Left cardiac atrium (tissue), 4 donors: ENCODE measurements at regions not wholly inside any gene's neighbourhood (a gene's known extent, or its start where the extent isn't known, plus 50 kb on each side); places are given as distances from the start of the nearest gene placed in this dataset.
"Not testable (repeated sequence)": the region's sequence is repeated elsewhere in the genome, so short reads cannot be mapped to it uniquely, and the experiment has no call there.

Experiments
- ATAC-seq, 2 donors: fragments of 200-7000 bp; cut with Tn5 transposase; one replicate each; pipeline ENCODE4 v1.9.1; 2020; ENCODE audit warnings: mild to moderate bottlenecking in 2 of 2, moderate library complexity in 2 of 2
- DNase-seq: peaks from one replicate; pipeline ENCODE4 v3.0.0-alpha.2; 2020
- intact Hi-C, 2 donors: fragments of 100-400 bp; cut with DNase I; formaldehyde crosslinking; loops; one replicate each; pipeline versions ENCODE4 v1.14.1 to v1.15.1; 2022 to 2023
- donor health status: DM: no; HTN: yes; CAD: no.
- donor health status: DM: no; HTN: yes; CAD: no; lungs with severe emphysema.
- donor health status: DM: yes; HTN: yes; CAD: no.
- donor health status: Dilated cardiomyopathy.

DNA sequence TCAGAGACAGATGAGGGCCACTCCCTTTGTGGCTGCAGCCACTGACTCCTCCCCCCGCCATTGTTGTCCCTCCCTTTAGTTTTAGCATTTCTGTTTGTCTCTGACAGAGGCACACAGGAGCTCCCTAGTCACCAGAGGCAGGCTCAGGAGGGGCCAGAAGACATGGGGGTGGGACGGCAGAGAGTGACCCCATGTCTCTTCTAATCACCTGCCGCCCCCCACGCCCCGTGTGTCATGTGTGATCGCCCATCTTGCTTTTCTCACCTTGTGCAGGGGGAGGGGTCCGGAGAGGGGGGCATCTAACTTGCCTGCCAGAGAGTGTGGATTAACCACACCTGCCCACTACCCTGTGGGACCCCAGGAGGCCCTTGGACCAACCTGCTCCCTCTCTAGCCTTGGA, 246.7 kb upstream of the TP53TG3C start:
- DNase-seq, intact Hi-C loops, ATAC-seq: not testable (repeated sequence)

DNA sequence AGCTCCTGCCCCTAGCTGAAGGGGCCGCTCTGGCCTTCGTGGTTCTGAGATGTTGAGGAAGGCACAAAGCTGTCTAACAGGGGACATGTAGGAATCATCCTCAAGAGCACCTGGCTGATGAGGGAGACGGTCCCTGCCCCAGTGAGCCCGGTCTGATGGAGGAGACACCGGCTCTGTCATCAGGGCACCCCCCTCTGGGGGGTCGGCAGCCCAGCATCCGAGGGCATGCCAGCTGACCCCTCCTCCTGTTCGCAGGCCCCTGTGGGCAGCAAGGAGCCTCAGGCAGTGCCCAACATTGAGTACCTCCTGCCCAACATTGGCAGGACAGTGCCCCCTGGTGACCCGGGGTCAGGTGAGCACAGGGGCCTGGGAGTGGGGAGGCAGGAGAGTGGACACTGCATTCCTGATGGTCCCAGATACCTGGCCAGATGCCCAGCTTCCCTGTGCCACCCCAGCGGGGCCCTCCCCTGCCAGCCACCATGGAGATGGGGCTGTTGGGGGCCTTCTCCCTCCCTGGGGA, 247.9 kb upstream of the TP53TG3C start:
- DNase-seq, intact Hi-C loops, ATAC-seq: not testable (repeated sequence)

DNA sequence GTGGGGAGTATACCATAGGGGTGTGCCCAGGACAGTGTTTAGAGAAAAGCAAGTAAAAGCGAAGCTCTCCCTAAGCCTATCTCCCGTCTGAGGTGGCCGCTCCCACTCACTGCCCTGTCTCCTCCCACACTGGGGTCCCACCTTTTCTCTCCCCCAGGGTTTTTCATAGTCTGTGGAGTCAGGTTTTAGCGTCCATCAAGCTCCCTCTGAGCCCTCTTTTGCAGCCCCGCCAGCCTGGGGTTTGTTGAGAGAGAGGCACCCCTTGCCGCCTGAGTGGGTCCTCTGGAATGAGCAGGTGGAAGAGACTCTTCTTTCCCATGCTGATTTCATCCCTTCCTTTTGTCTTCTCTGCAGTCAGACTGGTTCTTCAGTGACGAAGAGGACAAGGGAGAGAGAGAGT, 248.7 kb upstream of the TP53TG3C start:
- ATAC-seq, DNase-seq, intact Hi-C loops: not testable (repeated sequence)

DNA sequence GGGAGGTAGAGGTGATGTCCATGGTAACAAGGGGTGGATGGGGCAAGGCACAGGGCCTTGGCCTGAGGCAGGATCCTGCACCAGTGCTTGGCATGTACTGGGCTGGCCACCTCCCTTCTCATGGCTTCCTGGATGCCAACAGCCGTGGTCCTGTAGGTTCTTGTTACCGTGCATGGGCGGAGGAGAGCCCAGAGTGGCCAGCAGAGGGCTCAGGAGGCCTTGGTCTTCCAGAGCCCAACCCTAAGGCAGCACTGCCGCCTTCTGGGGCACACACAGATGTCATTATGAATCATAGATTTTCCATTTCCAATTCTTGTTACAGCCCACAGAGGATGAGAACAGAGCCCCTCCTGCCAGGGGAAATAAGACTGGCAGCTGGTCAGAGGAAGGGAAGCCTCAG, 254.2 kb upstream of the TP53TG3C start:
- ATAC-seq, DNase-seq, intact Hi-C loops: not testable (repeated sequence)

DNA sequence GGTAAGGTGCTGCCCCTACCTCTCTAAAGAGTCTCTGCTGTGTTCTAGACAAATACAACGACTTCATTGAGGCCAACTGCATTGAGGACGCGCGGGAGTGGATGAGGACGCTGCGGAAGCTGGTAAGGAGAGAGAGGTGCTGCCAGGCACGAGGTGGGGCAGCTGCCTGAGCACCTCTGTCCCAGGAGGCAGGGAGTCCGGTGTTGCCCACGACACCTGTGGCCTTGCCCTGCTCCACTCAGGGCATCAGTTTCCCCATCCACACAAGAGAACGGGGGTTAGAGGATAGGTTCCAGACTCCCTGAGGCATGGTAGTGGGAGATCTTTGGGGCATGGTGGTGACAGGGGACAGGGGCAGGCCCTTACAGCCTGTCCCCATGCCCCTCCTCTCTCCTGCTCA, 256.1 kb upstream of the TP53TG3C start:
- ATAC-seq, intact Hi-C loops, DNase-seq: not testable (repeated sequence)

DNA sequence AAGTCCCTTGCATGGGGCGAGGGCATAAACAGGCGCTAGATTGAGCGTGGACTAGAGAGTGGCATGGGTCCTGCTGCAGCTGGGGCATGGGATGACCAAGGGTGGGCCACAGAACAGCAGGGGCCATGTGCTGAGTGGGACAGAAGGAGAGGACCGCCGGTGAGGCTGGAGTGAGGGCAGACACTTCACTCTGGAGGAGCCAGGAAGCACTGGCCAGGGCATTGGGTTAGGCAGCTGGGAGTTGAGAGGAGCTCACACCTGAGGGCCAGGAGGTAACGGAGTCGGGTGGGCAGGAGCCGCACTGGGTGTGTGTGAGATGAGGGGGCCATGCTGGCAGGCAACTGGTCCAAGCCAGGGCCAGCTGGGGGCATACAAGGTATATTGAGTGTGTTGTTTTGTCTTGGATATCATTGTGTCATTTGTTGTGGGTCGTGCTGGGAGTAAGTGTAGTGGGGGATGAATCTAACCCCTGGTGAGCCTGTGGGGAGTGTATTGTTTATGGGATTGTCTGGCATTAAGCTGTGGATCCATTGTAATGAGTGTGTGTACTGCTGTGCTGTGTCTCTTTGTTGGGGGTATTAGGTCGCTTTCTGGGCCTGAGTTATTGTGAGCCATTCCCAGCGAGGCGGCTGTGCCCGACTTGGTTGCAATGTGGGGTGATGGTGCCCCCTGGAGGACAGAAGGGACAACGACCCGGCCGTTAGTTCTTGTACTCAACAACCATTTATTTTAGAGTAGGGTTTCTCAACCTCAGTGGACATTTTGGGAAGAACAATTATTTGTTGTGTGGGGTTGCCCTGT, 256.5 kb upstream of the TP53TG3 start:
- not testable (repeated sequence) for DNase-seq

DNA sequence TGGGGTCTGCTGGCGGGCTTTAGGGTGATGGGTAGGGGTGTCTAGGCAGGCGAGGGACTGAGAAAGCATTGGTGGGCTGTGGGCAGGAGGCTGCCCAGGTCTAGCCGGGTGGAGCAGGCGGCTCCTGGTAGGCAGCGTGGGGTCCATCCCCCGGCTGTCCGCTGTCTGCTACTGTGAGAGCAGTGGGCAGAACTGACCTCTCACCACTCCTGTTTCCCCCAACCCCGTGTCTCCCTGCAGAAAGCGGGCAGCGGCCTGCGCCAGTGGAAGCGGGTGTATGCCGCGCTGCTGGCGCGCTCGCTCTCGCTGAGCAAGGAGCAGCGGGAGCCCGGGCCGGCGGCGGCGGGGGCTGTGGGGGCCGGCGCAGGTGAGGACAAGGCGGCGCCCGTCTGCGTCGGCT, 249.2 kb upstream of the TP53TG3 start:
- intact Hi-C loops, ATAC-seq, DNase-seq: not testable (repeated sequence)

More for the DNA sequence above, 256.5 kb upstream of the TP53TG3 start:
- intact Hi-C loops, result not testable (repeated sequence)
- peak in 1 of 2 donors; percentile 38 for ATAC-seq

DNA sequence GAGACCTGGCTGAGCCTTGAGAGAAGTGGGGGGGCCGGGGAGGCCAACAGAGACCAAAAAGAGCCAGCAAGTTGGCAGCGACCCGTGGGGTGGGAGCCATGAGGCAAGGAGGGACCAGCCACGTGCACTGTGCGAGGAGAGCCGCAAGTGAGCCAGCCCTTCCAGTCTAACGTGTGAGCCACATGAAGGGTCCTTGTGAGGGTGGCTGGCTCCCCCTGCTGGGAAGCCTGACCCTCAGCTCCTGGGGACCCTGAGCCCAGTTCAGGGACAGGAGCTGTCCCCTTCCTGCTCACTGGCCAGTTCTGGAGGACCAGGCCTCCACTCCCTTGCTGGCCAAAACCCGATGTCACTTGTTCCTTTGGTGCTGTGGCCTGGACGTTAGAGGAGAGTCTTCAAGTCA, 246.6 kb upstream of the TP53TG3 start:
- ATAC-seq, DNase-seq: not testable (repeated sequence)

DNA sequence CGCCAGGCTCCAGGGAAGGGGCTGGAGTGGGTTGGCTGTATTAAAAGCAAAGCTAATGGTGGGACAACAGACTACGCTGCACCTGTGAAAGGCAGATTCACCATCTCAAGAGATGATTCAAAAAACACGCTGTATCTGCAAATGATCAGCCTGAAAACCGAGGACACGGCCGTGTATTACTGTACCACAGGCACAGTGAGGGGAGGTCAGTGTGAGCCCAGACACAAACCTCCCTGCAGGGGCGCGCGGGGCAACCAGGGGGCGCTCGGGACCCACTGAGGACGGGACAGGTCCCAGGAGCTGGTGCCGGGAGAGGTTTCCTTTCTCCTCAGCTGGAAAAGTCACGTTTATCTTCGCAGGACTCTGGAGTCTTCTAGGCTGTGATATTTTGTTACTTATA, 239.4 kb upstream of the TP53TG3 start:
- ATAC-seq, DNase-seq, intact Hi-C loops: not testable (repeated sequence)

More for the DNA sequence above, 246.6 kb upstream of the TP53TG3 start:
- intact Hi-C loops, result not testable (repeated sequence)

DNA sequence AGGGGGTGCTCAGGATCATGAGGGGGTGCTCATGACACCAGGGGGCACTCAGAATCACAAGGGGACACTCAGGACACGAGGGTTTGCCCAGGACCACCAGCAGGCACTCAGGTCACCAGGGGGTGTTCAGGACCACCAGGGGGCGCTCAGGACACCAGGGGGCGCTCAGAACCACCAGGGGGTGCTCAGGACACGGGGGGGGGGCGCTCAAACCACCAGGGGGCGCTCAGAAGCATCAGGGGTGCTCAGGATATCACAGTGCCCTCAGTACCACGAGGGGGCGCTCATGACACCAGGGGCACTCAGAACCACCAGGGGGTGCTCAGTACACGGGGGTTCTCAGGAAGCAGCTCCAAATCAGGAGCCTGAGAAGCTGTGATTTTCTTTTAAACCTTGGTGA, 221.8 kb upstream of the TP53TG3 start:
- ATAC-seq, DNase-seq, intact Hi-C loops: not testable (repeated sequence)

DNA sequence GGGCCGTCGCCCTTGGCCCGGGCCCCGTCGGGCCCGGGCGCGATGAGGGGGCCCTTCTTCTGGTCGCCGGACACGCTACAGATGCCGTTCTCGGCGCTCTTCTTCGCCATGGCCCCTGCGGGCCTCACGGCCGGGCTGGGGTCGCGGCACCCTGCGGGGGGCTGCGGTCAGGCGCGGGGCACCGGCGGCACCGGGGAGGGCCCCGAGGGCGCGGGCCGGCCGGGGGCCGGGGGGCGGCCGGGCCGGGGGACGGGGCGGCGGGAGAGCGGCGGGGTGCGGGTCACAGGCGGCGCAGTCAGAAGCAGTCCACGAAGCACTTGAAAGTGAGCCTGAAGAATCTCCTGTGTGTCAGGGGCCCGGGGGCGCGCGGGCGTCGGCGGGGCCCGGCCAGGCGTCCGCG, 209.4 kb upstream of the TP53TG3 start:
- ATAC-seq, intact Hi-C loops, DNase-seq: not testable (repeated sequence)

DNA sequence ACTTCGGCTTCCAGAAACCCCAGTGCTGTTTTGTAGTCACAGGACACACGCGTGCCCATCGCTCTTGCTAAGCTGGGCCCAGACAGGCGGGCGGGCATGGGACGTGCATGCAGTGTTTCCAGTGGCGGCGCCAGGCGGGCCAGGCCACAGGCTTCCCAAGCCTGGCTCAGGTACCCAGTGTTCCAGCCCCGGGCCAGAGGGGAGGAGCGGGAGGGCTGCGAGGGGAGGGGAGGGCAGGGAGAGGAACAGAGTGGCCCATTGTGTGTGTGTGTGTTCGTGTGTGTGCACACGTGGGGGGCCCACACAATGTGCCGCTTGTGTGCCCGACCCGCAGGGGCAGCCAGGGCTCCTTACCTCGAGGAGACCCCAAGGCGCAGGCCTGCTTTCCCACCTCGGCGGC, 208.6 kb upstream of the TP53TG3 start:
- ATAC-seq, DNase-seq: not testable (repeated sequence)

DNA sequence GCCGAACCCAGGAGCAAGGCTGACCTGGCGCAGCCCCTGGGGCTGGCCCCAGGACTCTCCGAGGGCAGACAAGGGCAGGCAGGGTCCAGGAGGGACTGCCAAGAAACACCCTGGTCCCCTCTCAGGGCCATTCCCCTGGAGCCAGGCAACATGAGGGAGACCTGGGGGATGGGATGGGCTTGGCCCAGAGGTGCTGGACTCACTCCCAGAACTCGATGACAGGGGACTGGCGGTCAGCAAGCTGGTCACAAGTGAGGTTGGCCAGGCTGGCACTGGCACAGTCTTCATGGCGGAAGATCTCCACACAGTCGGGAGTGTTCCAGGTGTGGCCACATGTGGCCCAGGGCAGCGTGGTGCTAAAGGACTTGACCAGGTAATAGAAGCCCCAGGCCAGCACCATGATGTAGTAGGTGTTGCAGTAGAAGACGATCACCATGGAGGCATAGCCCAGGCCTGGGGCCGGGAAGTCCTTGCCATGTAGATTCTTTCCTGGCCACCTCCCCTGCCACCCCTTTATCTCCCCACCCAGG, 206.4 kb upstream of the TP53TG3 start:
- intact Hi-C loops, DNase-seq: not testable (repeated sequence)
- ATAC-seq, result peak; percentile 67 to 85

More for the DNA sequence above, 208.6 kb upstream of the TP53TG3 start:
- intact Hi-C loops, result not testable (repeated sequence)

DNA sequence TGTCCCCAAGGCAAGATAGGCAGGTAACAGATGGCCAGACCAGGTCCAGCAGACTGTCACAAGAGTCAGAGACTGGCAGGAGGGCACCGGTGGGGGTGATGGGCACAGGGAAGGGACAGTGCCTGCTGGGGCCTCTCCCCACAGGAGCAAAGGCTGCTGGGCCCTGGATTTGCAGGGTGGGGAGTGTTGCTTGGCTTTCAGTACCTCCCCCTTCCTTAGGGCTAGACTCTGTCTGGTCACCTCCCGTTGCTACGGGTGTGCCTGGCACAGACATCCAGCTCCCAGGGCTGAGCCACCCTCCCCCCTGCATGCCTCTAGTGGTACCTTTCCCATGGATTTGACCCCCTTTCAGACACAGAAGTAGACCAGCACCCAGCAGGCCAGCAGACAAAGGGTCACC, 205.7 kb upstream of the TP53TG3 start:
- DNase-seq, intact Hi-C loops: not testable (repeated sequence)
- ATAC-seq, result peak in 1 of 2 donors; percentile 20

DNA sequence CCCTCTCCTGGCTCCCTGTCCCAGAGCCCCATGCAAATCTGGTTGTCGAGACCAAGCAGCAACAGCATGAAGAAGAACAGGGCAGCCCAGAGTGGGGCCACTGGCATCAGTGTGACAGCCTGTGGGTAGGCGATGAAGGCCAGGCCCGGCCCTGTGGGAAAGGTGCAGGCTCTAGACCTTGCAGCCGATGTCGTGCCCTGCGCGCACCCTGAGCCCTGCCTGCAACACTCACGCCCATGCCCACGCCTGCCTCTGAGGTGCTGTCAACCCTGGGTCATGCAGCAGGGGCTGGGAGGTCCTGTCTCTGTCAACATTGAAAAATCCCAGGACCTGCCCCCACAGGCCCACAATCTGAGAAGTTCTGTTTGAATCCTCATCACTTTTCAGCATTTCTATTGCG, 204.0 kb upstream of the TP53TG3 start:
- ATAC-seq, DNase-seq, intact Hi-C loops: not testable (repeated sequence)

DNA sequence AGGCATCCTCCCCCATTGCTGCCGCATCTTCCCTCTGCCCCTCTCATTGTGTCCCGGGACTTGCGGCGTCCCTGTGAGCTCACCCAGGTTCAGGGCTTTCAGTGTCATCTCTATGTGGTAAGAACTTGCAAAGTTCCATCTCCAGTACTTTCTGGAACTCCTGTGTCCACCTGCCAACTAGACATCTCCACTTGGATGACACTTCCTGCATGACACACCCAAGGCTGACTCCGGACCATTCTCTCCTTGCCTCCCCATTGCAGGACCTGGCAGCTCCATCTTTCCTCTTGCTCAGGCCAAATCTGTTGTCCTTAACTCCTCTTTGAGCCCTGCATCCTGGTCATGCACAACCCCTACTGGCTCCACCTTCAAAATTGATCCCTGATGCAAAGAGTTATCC, 200.8 kb upstream of the TP53TG3 start:
- DNase-seq, ATAC-seq, intact Hi-C loops: not testable (repeated sequence)

DNA sequence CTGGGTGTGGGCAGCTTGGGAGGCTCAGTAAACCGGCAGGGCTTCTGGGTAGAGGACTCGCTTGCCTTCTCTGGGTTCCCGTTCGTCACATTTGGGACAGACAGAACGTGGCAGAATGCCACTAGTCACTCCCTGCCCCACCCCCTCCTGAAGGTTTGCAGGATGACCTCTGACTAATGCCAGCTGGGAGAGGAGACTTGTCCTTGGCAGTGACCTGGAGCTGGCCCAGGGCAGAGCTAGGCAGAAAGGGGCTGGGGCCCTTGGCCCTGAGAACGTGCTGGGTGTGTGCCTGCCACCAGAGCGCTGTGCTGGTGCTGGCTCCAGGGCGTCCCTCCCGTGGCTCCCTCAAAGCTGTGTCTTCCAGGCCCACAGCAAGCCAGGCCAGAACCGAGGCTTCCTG, 197.8 kb upstream of the TP53TG3 start:
- ATAC-seq, result peak; percentile 36 to 68
- intact Hi-C loops, DNase-seq: not testable (repeated sequence)

DNA sequence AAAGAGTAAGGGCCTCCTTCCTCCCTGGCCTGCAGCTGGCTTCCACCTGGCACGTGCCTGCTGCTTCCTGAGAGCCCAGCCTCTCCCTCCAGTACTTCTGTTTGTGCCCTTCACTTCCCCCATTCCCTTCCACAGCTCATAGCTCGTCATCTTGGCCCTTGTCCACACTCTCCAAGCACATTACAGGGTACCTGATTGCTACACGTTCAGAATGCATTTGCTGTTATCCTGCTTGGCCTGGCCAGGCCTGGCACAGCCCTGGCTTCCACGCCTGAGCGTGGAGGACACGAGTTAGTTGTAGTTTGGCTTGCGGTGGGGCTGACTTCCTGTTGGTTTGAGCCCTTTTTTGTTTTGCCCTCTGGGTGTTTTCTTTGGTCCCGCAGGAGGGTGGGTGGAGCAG, 197.2 kb upstream of the TP53TG3 start:
- peak in 1 of 2 donors; percentile 26 for ATAC-seq

DNA sequence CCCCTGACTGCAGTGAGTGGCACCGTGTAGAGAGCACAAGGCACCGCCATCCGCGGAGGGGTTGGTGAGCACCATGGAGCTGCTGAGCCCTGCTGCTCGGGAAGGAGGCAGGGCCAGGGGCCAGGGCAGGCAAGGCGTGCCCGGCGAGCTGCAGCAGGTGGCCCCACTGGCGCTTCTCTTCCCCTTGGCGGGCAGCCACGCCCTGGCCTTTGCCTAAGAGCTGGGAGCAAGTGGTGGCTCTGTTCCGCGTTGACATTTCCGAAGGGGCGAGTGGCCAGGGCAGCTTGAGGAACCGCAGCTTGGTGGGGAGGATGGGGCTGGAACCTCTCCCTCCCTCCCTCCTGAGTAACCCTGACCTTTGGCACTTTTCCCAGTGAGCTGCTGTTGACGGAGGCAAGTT, 194.7 kb upstream of the TP53TG3 start:
- intact Hi-C loops, ATAC-seq, DNase-seq: not testable (repeated sequence)

More for the DNA sequence above, 197.2 kb upstream of the TP53TG3 start:
- DNase-seq, intact Hi-C loops: not testable (repeated sequence)

DNA sequence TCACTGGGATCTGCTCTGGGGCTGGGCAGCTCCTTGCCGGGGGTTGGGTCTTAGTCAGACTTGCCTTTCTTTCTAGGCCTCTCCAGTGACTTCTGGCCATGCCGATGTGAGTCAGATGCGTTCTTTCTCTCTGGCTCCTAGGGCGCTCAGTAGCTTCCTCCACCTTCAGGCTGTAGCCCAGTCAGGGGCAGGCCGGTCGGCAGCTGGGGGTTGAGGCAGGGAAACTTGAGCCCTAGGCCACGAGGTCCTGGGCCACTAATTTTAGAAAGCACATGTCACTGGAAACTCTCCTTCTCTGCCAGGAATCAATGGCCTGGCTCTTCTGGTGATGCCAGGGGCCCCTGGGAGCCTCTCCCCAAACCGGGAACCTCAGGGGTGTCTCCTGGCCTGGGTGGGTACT, 192.4 kb upstream of the TP53TG3 start:
- DNase-seq, ATAC-seq, intact Hi-C loops: not testable (repeated sequence)
